Right lobe of liver (tissue), 6 donors: ENCODE measurements at regions not wholly inside any gene's neighbourhood (a gene's known extent, or its start where the extent isn't known, plus 50 kb on each side); places are given as distances from the start of the nearest gene placed in this dataset.
"Not testable (repeated sequence)": the region's sequence is repeated elsewhere in the genome, so short reads cannot be mapped to it uniquely, and the experiment has no call there.

ENCODE experiments used
- ATAC-seq, 4 donors: fragments of 200-7000 bp; cut with Tn5 transposase; one replicate each; pipeline ENCODE4 v1.9.1; 2020; ENCODE audit warnings: mild to moderate bottlenecking in 4 of 4, moderate library complexity in 4 of 4
- DNase-seq, 3 donors: peaks; one replicate each; pipeline ENCODE4 v3.0.0-alpha.2; 2020
- H3K27ac ChIP-seq, 3 donors: fragments of 200-600 bp; one replicate each; pipeline ENCODE4 v1.8.0; 2022
- H3K27me3 ChIP-seq, 2 donors: fragments of 200-600 bp; one replicate each; pipeline ENCODE4 v1.8.0; 2022
- H3K36me3 ChIP-seq, 4 donors: fragments of 200-600 bp; sonication (generic) in 1 of 4; one replicate each; pipeline versions ENCODE4 v1.5.1 to v1.8.0; 2017 to 2022; ENCODE audit warnings: control low read depth in 1 of 4
- H3K4me1 ChIP-seq, 4 donors: fragments of 200-600 bp; sonication (generic) in 1 of 4; one replicate each; pipeline versions ENCODE4 v1.5.1 to v1.8.0; 2017 to 2022; ENCODE audit warnings: control low read depth in 1 of 4
- H3K4me3 ChIP-seq, 3 donors: fragments of 200-600 bp; one replicate each; pipeline ENCODE4 v1.8.0; 2022
- H3K9me3 ChIP-seq, 4 donors: fragments of 200-600 bp; sonication (generic) in 1 of 4; one replicate each; pipeline versions ENCODE4 v1.5.1 to v1.8.0; 2017 to 2022; ENCODE audit warnings: control low read depth in 1 of 4
- POLR2A ChIP-seq: fragments of 450-650 bp; IDR thresholded peaks from one replicate; pipeline ENCODE4 v1.6.1; 2017; ENCODE audit warnings: antibody characterized with exemption, mild to moderate bottlenecking
- WGBS: methylation state at CpG from one replicate; pipeline ENCODE4 v1.1.6; 2018; ENCODE audit warnings: low coverage, low lambda C conversion rate; ENCODE audit not compliant: insufficient coverage; ENCODE audit errors: missing lambda C conversion rate; 5-methylcytosine and 5-hydroxymethylcytosine counted together
- intact Hi-C, 2 donors: fragments of 100-400 bp; cut with DNase I; formaldehyde crosslinking; loops; one replicate each; pipeline versions ENCODE4 v1.11.2 to v1.14.1; 2022
- TF ChIP-seq, protein P1 (sequence below), 4 donors: fragments of 200-600 bp in 3 of 4; fragments of 450-650 bp in 1 of 4; IDR thresholded peaks; one replicate each; pipeline versions ENCODE4 v1.5.1 to v1.8.0; 2016 to 2022; ENCODE audit warnings: antibody characterized with exemption in 4 of 4, mild to moderate bottlenecking in 2 of 4
- donor health status: DM: no; HTN: yes; CAD: no.
- donor health status: DM: no; HTN: no; CAD: no.
- donor health status: DM: no; HTN: no; CAD: no.
- donor health status: DM: no; HTN: yes; CAD: no.
- donor health status: DM: no; HTN: yes; CAD: no.

DNA sequence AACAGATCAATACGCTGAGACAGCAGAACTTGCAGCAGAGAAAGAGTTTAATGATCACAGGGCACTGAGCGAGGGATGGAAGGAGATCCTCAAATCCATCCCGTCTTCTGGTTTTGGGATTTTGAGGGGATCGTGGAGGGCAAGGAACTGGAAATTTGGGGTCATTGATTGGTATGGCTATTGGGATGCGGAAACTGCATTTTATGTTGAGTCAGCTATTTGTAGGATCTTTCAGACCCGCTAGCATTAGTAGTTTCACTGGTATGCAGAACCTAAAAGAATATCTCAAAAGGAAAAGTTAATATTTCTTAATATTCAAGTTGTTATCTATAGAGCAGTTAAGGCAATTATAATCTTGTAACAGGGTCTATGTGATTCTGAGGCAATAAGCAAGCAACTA is 771.7 kb upstream of the CTNND2 start:
- H3K4me1 ChIP-seq, result no peaks in the 10 kb centered on the region
- ATAC-seq, result no peak
- 68% methylated on average over 6 of the region's 6 CpGs for WGBS
- no peaks in the 10 kb centered on the region for H3K27me3 ChIP-seq
- no peak overlapping the region for H3K4me3 ChIP-seq
- no peak overlapping the region for H3K27ac ChIP-seq
- H3K9me3 ChIP-seq, result no peaks in the 10 kb centered on the region
- DNase-seq, result no peak
- TF ChIP-seq, protein P1, sequence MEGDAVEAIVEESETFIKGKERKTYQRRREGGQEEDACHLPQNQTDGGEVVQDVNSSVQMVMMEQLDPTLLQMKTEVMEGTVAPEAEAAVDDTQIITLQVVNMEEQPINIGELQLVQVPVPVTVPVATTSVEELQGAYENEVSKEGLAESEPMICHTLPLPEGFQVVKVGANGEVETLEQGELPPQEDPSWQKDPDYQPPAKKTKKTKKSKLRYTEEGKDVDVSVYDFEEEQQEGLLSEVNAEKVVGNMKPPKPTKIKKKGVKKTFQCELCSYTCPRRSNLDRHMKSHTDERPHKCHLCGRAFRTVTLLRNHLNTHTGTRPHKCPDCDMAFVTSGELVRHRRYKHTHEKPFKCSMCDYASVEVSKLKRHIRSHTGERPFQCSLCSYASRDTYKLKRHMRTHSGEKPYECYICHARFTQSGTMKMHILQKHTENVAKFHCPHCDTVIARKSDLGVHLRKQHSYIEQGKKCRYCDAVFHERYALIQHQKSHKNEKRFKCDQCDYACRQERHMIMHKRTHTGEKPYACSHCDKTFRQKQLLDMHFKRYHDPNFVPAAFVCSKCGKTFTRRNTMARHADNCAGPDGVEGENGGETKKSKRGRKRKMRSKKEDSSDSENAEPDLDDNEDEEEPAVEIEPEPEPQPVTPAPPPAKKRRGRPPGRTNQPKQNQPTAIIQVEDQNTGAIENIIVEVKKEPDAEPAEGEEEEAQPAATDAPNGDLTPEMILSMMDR (IDR thresholded peaks at IDR 0.05), result no peak
- no peak for TF ChIP-seq POLR2A
- H3K36me3 ChIP-seq, result no peaks in the 10 kb centered on the region
- intact Hi-C loops, result no loop called here

DNA sequence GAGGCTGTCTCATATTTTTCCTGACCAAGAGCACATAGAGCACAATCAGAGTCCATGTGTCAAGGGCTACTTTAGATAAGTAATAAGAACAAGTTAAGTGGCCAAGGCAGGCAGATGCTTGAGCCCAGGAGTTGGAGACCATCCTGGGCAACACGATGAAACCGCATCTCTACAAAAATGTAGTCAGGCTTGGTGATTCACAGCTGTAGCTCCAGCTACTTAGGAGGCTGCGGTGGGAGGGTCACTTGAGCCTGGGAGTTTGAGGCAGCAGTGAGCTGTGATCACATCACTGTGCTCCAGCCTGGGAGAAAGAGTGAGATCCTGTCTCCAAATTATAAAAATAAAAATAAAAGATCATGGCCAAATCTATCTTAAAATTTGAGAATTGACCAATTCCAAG is 767.9 kb upstream of the CTNND2 start:
- 76% methylated on average over 3 of the region's 3 CpGs for WGBS
- DNase-seq (no peak), ATAC-seq (no peak)
- H3K27ac ChIP-seq, result no peak overlapping the region
- no peaks in the 10 kb centered on the region for H3K27me3 ChIP-seq
- TF ChIP-seq, protein P1 (IDR thresholded peaks at IDR 0.05), result no peak
- no peak for TF ChIP-seq POLR2A
- no peaks in the 10 kb centered on the region for H3K36me3 ChIP-seq
- H3K9me3 ChIP-seq, result no peaks in the 10 kb centered on the region
- H3K4me1 ChIP-seq, result no peaks in the 10 kb centered on the region
- intact Hi-C loops, result no loop called here
- H3K4me3 ChIP-seq, result no peak overlapping the region

DNA sequence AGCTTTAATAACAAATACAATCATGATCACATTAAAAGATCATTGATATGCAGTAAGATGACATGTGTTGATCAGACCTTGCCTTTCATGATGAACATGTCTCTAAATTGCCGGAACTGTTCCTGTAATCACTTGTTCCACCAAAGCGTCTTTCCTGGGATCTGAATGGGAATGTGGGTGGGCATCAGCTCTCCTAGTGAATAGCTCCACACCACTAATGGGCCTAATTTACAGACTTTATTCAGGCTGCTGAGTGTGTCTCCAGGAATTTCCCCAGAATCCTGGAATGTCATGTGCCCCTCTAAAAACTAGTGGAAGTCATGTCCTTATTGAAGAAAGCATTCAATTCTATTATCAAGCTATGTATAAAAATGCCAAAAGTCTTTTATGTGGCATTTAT is 765.1 kb upstream of the CTNND2 start:
- WGBS, result 83% methylated on average over 2 of the region's 2 CpGs
- DNase-seq, result no peak
- H3K27ac ChIP-seq, result no peak overlapping the region
- TF ChIP-seq, protein P1 (IDR thresholded peaks at IDR 0.05), result no peak
- no peak for TF ChIP-seq POLR2A
- H3K4me1 ChIP-seq, result no peaks in the 10 kb centered on the region
- H3K27me3 ChIP-seq, result no peaks in the 10 kb centered on the region
- no peak overlapping the region for H3K4me3 ChIP-seq
- ATAC-seq, result no peak
- H3K36me3 ChIP-seq, result no peaks in the 10 kb centered on the region
- no peaks in the 10 kb centered on the region for H3K9me3 ChIP-seq
- intact Hi-C loops, result no loop called here

DNA sequence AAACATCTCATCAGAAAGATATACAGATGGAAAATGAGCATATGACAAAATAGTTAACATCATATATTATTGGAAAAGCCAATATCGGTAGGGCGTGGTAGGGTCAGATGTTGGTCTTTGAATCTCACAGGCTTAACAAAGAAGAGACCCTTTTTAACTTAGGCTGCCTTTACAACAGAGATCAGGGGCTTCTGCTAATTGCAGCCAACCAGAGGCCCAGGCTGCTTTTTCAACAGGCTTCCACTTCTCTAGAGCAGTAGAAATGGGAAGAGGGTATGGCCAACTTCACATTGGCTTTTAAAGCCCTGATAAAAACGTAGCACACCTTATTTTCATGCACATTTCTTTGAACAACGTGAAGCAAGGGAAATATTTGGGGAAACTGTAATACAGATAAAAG is 764.3 kb upstream of the CTNND2 start:
- Histone ChIP-seq H3K4me1 (no peaks in the 10 kb centered on the region), H3K9me3 (no peaks in the 10 kb centered on the region), H3K4me3 (no peak overlapping the region), H3K27me3 (no peaks in the 10 kb centered on the region), H3K36me3 (no peaks in the 10 kb centered on the region), H3K27ac (no peak overlapping the region)
- DNase-seq (no peak), ATAC-seq (no peak)
- TF ChIP-seq, protein P1 (IDR thresholded peaks at IDR 0.05), result no peak
- no peak for TF ChIP-seq POLR2A
- intact Hi-C loops, result no loop called here
- WGBS, result 61% methylated on average over 4 of the region's 4 CpGs

DNA sequence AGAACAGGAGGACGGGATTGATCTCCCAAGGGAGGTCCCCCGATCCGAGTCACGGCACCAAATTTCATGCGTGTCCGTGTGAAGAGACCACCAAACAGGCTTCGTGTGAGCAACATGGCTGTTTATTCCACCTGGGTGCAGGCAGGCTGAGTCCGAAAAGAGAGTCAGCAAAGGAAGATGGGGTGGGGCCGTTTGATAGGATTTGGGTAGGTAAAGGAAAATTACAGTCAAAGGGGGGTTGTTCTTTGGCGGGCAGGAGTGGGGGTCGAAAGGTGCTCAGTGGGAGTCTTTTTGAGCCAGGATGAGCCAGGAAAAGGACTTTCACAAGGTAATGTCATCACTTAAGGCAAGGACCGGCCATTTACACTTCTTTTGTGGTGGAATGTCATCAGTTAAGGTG is 763.6 kb upstream of the CTNND2 start:
- H3K4me1 ChIP-seq, intact Hi-C loops, H3K27me3 ChIP-seq, ATAC-seq, H3K4me3 ChIP-seq, H3K9me3 ChIP-seq, DNase-seq, H3K27ac ChIP-seq, H3K36me3 ChIP-seq: not testable (repeated sequence)
- 39% methylated on average over 6 of the region's 12 CpGs for WGBS

DNA sequence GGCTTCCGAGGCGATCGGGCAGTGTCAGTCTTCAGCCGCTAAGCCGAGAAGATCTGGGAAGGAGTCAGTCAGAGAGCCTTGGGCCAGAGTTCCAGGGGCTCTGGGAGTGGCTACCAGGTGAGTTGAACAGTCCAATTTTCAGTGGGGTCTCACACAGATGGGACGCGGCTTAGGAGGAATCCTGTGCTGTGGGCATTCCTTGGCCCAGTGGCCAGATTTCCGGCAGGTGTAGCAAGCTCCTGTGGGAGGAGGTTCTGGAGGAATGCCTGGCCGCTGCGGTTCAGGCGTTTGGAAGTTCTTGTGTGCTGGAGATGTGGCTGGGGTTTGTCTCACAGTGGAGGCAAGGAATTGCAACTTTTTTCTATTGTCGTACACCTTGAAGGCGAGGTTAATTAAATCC is 761.5 kb upstream of the CTNND2 start:
- H3K27me3 ChIP-seq, H3K4me3 ChIP-seq, intact Hi-C loops, DNase-seq, H3K4me1 ChIP-seq, H3K36me3 ChIP-seq, H3K27ac ChIP-seq, H3K9me3 ChIP-seq, ATAC-seq: not testable (repeated sequence)
- 78% methylated on average over 8 of the region's 13 CpGs for WGBS
